Testis (tissue), 2 donors: ENCODE measurements at regions not wholly inside any gene's neighbourhood (a gene's known extent, or its start where the extent isn't known, plus 50 kb on each side); places are given as distances from the start of the nearest gene placed in this dataset.

Source experiments
- POLR2A ChIP-seq: fragments of 450-650 bp; IDR thresholded peaks from one replicate; pipeline ENCODE4 v1.6.1; 2017; ENCODE audit warnings: antibody characterized with exemption, mild to moderate bottlenecking, moderate library complexity
- TF ChIP-seq, protein P1 (sequence below), 3 experiments: fragments of 450-650 bp in 2 of 3; fragments of 200-600 bp in 1 of 3; sonication (generic) in 1 of 3; IDR thresholded peaks; one replicate each; pipeline ENCODE4 v1.5.1; 2016 to 2019; ENCODE audit warnings: antibody characterized with exemption in 3 of 3, mild to moderate bottlenecking in 2 of 3, moderate library complexity in 1 of 3

DNA sequence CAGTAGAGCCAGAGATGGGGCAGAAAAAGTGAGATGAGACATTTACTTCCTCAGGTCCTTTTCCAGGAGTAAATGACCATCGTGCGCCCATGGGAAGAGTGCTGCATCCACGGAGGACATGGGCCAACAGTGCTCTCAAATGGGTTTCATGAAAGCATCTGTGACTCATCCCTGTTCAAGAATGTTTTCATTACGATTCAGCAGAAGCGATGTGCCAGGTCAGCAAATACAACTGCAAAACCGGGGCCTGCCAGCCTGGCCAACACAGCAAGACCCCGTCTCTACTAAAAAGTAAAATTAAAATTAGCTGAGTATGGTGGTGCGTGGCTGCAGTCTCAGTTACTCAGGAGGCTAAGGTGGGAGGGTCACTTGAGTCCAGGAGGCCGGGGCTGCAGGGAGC lies 125.1 kb downstream of the LY86 start:
- no peak for TF ChIP-seq POLR2A
- TF ChIP-seq, protein P1, sequence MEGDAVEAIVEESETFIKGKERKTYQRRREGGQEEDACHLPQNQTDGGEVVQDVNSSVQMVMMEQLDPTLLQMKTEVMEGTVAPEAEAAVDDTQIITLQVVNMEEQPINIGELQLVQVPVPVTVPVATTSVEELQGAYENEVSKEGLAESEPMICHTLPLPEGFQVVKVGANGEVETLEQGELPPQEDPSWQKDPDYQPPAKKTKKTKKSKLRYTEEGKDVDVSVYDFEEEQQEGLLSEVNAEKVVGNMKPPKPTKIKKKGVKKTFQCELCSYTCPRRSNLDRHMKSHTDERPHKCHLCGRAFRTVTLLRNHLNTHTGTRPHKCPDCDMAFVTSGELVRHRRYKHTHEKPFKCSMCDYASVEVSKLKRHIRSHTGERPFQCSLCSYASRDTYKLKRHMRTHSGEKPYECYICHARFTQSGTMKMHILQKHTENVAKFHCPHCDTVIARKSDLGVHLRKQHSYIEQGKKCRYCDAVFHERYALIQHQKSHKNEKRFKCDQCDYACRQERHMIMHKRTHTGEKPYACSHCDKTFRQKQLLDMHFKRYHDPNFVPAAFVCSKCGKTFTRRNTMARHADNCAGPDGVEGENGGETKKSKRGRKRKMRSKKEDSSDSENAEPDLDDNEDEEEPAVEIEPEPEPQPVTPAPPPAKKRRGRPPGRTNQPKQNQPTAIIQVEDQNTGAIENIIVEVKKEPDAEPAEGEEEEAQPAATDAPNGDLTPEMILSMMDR (IDR thresholded peaks at IDR 0.05), result no peak
